ENCODE measurements at regions not wholly inside any gene's neighbourhood (a gene's known extent, or its start where the extent isn't known, plus 50 kb on each side); places are given as distances from the start of the nearest gene placed in this dataset.

- TF ChIP-seq CREB1 (IDR thresholded peaks at IDR 0.05; ENCODE audit: low read depth) (no peak), CEBPB (IDR thresholded peaks at IDR 0.05) (no peak), YY1 (IDR thresholded peaks at IDR 0.05; ENCODE audit: low read depth) (no peak), TAF1 (IDR thresholded peaks at IDR 0.05; ENCODE audit: low read depth) (no peak), MAX (IDR thresholded peaks at IDR 0.05) (no peak)
Measured at GRCh38 chr7:159239028-159239427, 94.4 kb upstream of the VIPR2 start.

Measured in Ishikawa (cell line).